GM18858 (cell line): ENCODE measurements at regions not wholly inside any gene's neighbourhood (a gene's known extent, or its start where the extent isn't known, plus 50 kb on each side); places are given as distances from the start of the nearest gene placed in this dataset.

Source experiments
- ATAC-seq: cut with Tn5 transposase; IDR thresholded peaks from one replicate; pipeline ENCODE4 v1.9.1; 2021; ENCODE audit not compliant: unreplicated experiment

- no peak for ATAC-seq
Observed at GRCh38 chr13:105428811-105429210, 1106.7 kb downstream of the EFNB2 start.

- no peak for ATAC-seq
Observed at GRCh38 chr13:105426441-105426840, 1109.0 kb downstream of the EFNB2 start.

DNA sequence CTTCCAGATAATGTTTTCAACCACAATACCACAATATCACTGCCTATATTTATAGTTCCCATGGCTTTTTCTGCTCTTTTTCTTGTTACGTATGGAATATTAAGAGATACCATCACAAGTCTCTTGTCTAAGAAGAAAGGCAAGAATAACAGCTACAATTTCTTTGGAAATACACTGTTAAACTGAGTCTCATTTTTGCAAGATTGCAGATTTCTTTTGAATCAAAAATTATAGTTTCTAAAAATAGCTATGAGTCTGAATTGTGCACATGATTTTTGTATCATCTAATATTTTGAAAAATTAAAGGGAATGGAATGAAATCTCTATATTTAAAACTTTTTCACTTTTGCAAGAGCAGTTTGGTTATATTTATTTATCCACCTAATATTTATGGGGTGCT, 1120.8 kb downstream of the EFNB2 start:
- ATAC-seq, result no peak

DNA sequence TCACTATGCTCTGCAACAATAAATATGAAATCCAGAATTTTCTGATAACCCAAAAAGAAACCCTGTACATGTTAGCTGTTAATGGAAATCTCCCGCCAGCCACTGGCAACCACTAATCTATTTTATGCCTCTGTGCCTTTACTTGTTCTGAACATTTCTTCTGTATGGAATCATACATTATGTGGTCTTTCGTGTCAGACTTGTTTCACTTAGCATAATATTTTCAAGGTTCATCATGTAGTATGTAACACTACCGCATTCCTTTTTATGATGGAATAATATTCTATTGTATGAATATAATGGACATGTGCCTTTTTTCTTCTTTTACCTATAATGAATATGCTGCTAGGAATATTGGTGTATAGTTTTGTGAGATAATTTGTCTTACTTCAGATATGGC, 1123.3 kb downstream of the EFNB2 start:
- ATAC-seq, result no peak

DNA sequence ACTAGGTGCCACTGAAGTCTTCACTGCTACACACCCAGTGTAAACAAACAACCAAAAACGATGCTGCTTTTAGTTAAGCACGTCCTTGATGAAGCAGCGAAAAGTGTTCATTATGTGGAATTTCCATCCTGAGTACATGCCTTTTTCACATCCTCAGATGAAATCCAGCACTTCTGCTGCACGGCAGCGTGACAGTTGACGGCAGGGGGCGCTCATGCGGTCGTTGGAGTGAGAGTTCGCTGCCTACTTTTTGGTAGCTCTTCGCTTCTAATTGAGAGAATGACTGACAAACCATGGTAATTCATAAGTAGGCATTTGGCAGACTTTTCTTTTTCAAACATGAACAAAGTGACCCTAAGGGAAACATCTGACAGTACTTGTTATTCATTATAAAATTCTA, 1124.9 kb downstream of the EFNB2 start:
- ATAC-seq, result no peak

DNA sequence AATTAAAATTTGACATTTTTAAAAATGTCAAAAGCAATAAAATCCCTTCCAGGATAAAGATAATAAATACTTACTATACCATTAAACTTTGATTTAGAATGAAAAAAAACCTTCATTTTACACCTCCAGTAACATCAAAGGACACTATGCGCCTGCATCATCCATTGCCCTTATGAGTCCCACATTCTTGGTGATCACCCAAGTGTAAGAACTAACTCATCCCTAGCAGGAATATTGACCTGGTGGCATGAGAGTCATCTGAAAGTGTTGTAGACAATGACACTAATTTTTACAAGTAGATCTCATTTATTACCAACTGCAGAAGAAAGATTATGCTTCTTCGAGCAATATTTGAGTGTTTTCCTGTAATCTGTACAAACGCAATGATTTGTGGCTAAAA, 1128.9 kb downstream of the EFNB2 start:
- ATAC-seq, result no peak

DNA sequence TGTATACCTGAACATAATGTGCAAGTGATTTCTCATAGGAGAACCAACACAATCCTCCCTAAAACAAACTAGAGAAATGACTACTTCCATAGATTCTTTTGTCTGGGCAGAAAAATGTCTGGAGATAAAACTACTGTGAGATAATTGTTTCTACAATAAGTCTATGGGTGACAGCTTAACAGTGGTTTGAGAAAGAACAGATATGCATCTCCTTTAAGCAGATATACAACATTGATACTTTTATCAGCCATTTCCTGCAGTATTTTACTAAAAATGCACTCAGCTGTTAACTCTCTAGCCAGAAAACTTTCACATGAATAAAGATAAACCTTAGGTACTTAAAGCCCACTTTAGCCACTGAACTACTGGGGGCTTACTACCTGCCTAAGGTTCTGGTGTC, 1132.4 kb downstream of the EFNB2 start:
- no peak for ATAC-seq

- ATAC-seq, result no peak
Observed at GRCh38 chr13:105395041-105395440, 1140.4 kb downstream of the EFNB2 start.

DNA sequence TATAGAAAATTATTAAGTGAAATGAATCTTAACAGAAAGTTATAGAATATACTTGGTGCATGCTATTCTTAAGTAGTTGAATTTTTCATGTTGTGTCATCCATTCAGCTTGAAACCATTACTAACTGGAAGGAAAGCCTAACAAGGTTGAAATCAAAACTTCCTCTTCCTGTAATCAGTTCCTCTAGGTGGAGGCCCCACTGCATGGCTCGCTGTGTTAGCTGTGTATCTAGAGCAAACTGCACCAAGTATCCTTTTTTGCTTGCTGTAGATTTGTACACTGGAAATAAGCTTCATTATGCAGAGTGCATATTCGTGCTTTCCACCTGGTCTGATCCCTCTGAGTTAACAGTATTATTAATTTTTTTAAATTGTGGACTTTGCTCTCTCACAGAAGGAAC, 1146.1 kb downstream of the EFNB2 start:
- no peak for ATAC-seq

- no peak for ATAC-seq
Observed at GRCh38 chr13:105377452-105377851, 1158.0 kb downstream of the EFNB2 start.

- ATAC-seq, result no peak
Observed at GRCh38 chr13:105370011-105370650, 1165.3 kb downstream of the EFNB2 start.

DNA sequence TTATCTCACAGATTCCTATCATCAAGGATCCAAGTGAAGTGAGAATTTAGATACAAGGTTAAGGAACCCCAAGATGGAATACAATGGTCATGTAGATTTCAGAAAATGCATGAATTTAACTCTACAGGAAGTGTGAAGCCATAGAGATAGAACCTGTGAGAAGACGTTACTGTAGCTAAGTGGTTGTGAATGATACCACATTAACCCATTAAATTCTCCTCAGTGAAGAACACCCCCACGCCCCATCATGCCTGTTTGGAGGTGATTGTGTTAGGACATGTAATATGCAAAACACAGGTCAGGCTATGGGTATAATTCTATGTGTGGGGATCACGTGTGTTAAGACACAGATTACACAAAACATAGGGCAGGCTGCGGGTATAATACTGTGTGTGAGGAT, 1166.7 kb downstream of the EFNB2 start:
- no peak for ATAC-seq

GRCh38 chr13:105365831-105366230, 1169.6 kb downstream of the EFNB2 start:
- no peak for ATAC-seq

- no peak for ATAC-seq
Observed at GRCh38 chr13:105365021-105365550, 1170.4 kb downstream of the EFNB2 start.

DNA sequence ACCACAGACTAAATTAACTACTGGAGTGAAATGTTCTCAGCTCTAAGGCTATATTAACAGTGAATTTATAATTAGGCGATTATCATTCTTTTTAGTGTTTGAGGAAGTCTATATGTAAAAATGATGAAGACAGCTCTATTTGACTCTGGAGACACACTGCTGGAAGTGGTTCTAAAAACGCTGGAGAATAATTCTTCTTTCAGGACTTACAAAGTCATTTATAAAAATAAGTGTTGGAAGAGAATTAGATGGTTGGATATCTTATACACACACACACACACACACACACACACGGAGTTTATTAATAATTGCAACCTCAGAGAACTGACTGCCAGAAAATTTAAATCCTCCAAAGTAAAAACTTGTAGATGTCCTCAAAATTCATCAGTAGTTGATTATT, 1171.3 kb downstream of the EFNB2 start:
- ATAC-seq, result no peak

- ATAC-seq, result no peak
Observed at GRCh38 chr13:105363261-105364190, 1171.9 kb downstream of the EFNB2 start.

GRCh38 chr13:105353654-105354053, 1181.8 kb downstream of the EFNB2 start:
- no peak for ATAC-seq

DNA sequence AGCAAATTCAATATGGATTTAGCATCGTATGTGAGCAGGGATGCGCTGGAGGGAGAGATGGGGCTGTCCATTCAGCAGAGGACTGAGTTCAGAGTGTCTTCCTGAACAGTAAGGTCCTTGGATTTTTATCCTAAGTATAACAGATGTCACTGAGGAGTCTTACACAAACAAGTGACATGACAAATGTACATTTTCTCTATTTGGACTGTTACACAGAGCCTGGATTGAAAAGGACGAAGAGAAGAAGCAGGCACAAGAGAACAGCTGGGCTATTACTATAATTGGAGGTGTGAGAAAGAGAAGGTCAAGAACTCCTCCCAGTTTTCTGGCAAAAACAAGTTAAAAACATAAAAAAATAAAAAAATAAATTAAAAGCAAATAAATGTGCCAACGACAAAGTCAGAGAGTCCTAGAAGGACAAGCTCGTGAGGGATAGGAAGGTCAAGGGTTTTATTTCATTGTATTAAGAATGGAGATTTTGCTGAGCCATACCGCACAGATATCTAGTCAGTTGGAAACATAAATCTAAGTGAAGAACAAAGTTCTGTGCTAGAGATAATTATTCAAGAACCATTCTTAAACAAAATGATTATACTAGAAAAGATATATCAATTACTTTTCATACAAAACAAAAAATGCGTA, 1186.3 kb downstream of the EFNB2 start:
- ATAC-seq, result no peak

- ATAC-seq, result no peak
Observed at GRCh38 chr13:105346141-105346775, 1189.2 kb downstream of the EFNB2 start.

- ATAC-seq, result no peak
Observed at GRCh38 chr13:105345730-105346129, 1189.7 kb downstream of the EFNB2 start.

DNA sequence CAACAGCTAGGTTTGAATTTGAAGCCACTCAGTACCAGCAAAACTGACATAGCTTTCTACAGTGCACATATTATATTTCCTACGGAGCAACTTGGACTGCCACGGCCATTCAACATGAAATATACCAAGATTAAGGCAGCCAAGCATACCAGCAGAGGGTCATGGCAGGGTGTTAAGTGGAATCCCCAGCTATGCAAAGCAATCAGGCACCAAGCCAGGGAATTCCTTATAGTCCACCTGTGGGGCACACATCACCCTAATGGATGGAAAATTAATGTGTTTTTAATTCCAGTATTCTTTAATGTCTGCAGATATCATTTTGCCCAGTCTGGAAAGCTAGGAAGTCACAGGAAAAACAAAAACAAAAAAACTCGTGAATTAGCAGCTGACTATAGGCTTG, 1190.3 kb downstream of the EFNB2 start:
- no peak for ATAC-seq
